ENCODE measurements at regions not wholly inside any gene's neighbourhood (a gene's known extent, or its start where the extent isn't known, plus 50 kb on each side); places are given as distances from the start of the nearest gene placed in this dataset.

- no peak for TF ChIP-seq CTCF (IDR thresholded peaks at IDR 0.05; ENCODE audit: insufficient read depth, low read depth, low read length)
- TF ChIP-seq EZH2 (IDR thresholded peaks at IDR 0.05; ENCODE audit: insufficient read depth, low read length) = no peak
Observed at GRCh38 chr7:26055241-26055640, 96.8 kb upstream of the NFE2L3 start.

Data from astrocyte (in vitro differentiated cells and primary cell).